HS-27A (cell line): ENCODE measurements at regions not wholly inside any gene's neighbourhood (a gene's known extent, or its start where the extent isn't known, plus 50 kb on each side); places are given as distances from the start of the nearest gene placed in this dataset.
"Not testable (repeated sequence)": the region's sequence is repeated elsewhere in the genome, so short reads cannot be mapped to it uniquely, and the experiment has no call there.

Experiments
- DNase-seq: peaks from one replicate; pipeline ENCODE4 v3.0.0-alpha.2; 2012; ENCODE audit warnings: low read depth, missing footprints

- no peak for DNase-seq
Observed at GRCh38 chr12:25684070-25684469, 131.0 kb upstream of the LMNTD1 start.

- no peak for DNase-seq
Observed at GRCh38 chr12:25686351-25686750, 133.3 kb upstream of the LMNTD1 start.

DNA sequence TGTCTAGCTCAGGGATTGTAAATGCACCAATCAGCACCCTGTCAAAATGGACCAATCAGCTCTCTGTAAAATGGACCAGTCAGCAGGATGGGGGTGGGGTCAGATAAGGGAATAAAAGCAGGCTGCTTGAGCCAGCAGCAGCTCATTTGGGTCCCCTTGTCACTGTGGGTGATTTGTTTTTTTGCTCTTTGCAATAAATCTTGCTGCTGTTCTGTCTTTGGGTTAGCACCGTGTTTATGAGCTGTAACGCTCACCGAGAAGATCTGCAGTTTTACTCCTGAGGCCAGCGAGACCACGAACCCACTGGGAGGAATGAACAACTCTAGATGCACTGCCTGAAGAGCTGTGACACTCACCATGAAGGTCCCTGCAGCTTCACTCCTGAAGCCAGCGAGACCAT is 134.1 kb upstream of the LMNTD1 start:
- no peak for DNase-seq

- DNase-seq = not testable (repeated sequence)
Observed at GRCh38 chr12:25688851-25689250, 135.8 kb upstream of the LMNTD1 start.

DNA sequence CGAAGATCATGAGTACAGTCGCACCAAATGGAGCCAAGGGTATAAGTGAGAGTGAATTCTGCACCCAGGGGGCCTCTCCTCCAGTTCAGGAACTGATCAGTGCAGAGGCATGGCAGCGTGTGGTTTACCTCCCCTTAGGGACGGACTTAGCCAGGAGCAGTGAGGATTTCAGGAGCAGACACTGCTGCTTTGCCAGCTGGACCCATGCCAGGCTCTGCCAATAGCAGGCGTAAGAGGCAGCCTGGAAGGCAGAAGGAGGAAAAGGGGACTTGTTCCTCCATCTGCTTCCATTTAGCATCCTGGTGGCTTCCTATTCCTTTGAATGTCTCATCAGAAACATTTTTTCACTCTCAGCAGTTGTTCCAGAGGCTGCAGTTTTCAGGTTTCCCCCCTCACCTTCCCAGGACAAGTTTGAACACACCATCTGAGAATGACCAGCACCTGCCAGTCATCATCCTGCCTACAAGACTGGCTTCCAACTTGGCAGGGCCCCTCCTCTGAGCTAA is 137.0 kb upstream of the LMNTD1 start:
- no peak for DNase-seq

DNA sequence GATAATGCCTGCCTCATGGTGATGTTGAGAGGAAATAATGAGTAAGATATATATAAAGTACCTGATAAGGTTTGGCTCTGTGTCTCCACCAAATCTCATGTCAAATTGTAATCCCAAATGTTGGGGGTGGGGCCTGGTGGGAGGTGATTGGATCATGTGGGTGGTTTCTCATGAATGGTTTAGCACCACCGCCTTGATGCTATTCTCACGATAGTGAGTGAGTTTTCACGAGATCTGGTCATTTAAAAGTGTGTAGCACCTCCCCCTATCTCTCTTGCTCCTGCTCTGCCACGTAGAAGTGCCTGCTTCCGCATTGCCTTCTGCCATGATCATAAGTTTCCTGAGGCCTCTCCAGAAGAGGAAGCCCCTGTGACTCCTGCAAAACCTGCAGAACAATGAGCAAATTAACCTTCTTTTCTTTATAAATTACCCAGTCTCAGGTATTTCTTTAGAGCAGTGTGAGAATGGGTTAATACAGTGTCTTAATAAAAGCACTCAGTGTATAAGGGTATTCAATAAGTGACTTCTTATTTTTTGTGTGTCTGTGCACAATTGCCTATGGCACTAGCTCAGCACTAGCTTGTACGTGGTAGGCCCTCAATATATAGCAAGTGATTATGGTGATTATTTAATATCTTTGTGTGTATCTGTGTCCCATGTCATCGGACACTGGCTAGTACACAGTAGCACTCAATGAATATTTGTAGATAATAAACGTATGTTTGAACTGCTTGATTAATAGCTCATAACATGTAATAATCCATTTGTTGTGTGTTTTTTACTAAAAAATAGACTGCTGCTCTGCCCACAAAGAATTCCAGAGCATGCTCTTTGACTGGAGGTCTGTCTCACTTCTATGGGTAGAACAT is 138.1 kb upstream of the LMNTD1 start:
- DNase-seq = no peak

GRCh38 chr12:25691865-25692114 is 138.7 kb upstream of the LMNTD1 start:
- no peak for DNase-seq

DNA sequence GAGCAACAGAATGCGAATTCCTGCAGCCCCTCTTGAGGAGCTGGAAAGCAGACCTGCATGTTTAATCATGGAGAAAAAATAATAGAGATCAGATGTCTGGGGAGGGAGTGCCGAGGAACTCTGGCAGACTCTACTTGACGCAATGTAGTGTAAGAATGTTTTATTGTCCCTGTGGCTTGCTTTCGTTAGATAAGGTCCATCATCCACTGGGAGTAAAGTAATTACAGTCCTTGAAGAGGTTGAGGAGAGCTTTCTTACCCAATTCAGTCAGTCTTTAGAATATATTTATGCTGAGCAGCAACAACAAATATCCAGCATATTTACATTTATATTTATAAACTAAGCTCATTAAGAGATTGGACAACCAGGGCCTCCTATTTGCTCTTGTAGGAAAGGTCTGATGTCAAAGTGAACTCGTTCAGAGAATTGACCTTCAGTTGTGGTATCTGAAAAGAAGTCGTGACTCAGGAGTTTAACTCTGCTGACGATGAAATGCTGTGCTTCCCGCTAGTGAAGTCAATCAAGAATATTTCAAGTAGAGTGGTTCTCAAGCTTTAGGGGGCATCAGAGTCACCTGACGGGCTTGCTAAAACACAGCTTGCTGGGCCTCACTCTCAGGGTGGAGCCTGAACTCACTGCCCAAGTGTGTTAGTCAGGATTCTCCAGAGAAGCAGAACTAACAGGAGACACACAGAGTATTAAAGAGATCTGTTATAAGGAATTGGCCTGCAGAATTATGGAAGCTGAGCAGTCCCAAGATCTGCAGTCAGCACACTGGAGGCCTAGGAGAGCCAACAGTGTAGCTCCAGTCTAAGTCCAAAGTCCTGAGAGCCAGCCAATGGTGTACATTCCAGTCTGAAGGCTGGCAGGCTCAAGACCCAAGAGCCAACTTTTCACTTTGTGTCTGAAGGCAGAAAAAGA is 139.3 kb upstream of the LMNTD1 start:
- DNase-seq = no peak

DNA sequence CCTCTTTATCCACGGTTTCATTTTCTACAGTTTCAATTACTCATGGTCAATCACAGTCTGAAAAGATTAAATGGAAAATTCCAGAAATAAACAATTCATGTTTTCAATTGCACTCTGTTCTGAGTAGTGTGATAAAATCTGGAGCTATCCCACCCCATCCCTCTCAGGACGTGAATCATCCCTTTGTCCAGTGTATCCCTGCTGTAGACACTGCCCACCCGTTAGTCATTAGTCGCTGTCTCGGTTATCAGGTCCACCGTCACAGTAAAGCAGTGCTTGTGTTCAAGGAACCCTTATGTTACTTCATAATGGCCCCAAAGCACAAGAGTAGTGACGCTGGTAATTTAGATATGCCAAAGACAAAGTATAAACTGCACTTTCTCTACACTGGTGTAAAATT is 141.0 kb upstream of the LMNTD1 start:
- no peak for DNase-seq

- DNase-seq = no peak
Observed at GRCh38 chr12:25695574-25695973, 142.5 kb upstream of the LMNTD1 start.

DNA sequence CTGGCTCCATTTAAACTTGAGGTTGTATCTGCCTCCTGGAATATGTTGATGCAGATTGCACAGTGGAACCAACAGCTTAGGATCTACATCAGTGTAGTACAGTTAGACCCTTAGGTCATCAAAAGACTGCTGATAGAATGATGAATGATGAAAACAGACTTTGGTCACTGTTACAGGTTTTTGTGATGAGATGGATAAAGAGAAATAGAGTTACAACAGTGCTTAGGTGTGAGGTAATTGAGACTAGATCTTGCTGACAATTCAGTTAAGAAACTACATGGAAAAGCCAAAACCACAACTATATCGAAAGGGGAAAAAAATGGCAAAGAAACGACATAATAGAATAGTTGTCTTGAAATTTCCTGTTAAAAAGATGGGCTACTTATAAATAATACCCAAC is 145.7 kb upstream of the LMNTD1 start:
- DNase-seq = no peak

GRCh38 chr12:25699454-25699853 is 146.4 kb upstream of the LMNTD1 start:
- DNase-seq = no peak

DNA sequence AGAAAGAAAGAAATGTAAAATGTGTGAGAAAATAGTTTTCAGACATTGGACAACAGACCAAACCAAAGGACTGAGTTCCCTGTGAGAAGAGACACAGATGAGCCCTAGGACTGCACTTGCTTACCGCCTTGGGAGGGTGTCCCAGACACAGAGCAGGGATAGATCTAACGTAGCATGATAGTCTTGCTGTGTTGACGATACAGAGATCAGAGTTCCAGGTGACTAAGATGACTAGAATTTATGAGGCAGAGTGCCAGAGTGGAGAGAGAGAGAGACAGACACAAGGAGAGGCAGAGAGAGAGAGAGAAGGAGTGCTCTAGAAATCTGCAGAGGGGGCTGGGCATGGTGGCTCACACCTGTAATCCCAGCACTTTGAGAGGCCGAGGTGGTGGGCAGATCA is 148.2 kb upstream of the LMNTD1 start:
- DNase-seq = peak; percentile 22

GRCh38 chr12:25702553-25702952 is 149.5 kb upstream of the LMNTD1 start:
- DNase-seq = no peak

GRCh38 chr12:25705261-25705660 is 152.2 kb upstream of the LMNTD1 start:
- DNase-seq = no peak

- not testable (repeated sequence) for DNase-seq
Observed at GRCh38 chr12:25706646-25707045, 153.6 kb upstream of the LMNTD1 start.

DNA sequence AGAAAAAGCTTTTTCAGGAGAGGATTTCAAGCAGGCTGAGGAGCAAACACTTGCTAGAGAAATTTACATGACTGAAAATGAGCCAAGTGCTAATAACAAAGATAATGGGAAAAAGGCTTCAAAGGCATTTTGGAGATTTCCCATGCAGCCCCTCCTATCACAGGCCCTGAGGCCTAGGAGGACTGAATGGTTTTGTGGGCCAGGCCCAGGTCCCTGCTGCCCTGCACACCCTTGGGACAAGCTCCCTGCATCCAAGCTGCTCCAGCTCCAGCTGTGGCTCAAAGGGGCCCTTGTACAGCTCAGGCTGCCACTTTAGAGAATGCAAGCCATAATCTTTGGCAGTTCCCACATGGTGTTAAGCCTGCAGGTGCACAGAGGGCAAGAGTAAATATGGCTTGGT is 154.0 kb upstream of the LMNTD1 start:
- no peak for DNase-seq

DNA sequence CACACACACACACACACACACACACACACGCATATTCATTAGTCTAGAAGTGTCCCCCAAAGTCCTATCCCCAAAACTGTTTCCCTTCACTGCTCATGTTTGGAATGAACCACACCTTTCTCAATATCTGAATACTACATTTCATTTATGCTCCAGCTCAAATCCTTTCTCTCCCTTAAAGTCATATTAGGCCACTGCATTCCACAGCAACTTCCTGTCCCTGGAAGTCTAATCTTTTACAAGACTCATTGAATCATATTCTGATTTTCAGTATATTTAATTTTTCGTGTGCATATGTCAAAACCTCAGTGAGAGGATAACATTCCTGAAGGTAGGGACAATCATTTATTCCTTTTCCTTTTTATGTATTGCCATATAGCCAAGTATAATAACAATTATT is 155.6 kb upstream of the LMNTD1 start:
- DNase-seq = no peak

- DNase-seq = no peak
Observed at GRCh38 chr12:25710128-25710527, 157.0 kb upstream of the LMNTD1 start.

DNA sequence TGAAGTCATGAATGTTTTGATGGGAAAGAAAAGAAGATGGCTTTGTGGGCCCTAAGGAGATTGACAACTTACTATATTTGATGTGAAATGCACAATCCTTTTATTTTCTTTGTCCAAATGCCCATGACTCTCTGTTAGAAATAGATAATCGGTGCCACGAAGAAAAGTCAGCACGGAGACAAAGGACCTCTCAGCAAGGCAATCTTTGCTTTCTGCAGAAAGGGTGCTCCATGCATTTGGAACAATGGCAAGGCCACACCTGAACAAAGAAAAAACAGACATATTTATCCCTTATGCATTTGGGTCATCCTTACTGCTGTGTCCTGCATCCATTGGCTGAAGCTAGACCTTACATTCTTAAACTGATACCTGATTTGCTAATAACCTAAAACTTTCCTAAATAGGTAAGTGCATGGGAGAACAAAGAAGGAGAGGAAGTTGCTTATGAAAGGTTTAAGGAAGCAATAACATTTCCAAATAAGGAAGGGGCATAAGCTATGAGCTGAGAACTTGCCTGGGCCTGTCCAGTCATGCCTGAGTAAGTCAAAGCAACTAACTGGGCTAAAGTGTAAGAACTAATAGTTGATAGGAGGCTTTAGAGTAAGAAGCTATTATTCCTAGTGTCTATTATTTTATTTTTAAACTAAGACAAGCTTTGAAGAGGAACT is 158.0 kb upstream of the LMNTD1 start:
- DNase-seq = not testable (repeated sequence)

DNA sequence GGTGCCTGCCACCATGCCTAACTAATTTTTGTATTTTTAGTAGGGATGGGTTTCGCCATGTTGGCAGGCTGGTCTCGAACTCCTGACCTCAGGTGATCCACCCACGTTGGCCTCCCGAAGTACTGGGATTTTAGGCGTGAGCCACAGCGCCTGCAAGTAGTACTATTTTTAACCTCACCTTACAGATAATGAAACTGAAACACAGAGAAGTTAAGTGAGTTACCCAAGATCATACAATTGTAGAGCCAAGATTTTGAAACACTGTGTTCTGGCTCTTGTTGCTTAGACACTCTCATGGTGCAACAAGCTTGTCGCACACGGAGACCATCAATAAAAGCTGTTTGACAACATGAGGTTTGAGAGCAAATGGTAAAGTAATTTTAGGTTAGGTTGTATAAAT is 159.1 kb upstream of the LMNTD1 start:
- DNase-seq = no peak

DNA sequence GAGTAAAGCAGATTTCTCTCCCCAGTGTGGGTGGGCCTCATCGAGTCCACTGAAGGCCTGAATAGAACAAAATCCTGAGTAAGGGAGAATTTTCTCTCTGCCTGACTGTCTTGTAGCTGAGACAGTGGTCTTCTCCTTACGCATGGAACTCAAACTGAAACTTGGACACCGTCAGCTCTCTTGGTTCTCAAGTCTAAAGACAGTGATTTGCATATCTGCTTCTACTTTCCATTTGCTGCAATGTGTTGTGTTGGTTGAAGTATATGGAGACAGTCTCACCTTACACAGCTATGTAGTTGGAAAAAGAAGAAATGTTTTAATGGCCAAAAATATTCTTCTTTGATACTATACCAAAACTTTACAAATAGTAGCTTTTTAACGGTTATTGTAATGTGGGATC is 160.2 kb upstream of the LMNTD1 start:
- no peak for DNase-seq
